IPS-20b (cell line): ENCODE measurements at regions not wholly inside any gene's neighbourhood (a gene's known extent, or its start where the extent isn't known, plus 50 kb on each side); places are given as distances from the start of the nearest gene placed in this dataset.

Source experiments
- H3K27ac ChIP-seq: one replicate; pipeline ENCODE4 v1.5.1; 2013; ENCODE audit warnings: low read length
- H3K27me3 ChIP-seq: 2 replicates; pipeline ENCODE4 v1.6.1; 2013; ENCODE audit warnings: mild to moderate bottlenecking, low read length, inconsistent platforms; ENCODE audit not compliant: insufficient read depth
- H3K36me3 ChIP-seq: 2 replicates; pipeline ENCODE4 v1.6.1; 2013; ENCODE audit warnings: low read depth, mild to moderate bottlenecking, inconsistent platforms, low read length, moderate library complexity; ENCODE audit not compliant: insufficient read depth
- H3K4me1 ChIP-seq: 2 replicates; pipeline ENCODE4 v1.6.1; 2013; ENCODE audit warnings: mild to moderate bottlenecking, control low read depth, inconsistent platforms, low read length, moderate library complexity; ENCODE audit not compliant: insufficient read depth
- H3K4me3 ChIP-seq: 2 replicates; pipeline ENCODE4 v1.5.1; 2013; ENCODE audit warnings: mild to moderate bottlenecking, low read length, inconsistent platforms
- H3K9ac ChIP-seq: 2 replicates; pipeline ENCODE4 v1.6.1; 2013; ENCODE audit warnings: low read depth, mild to moderate bottlenecking, inconsistent platforms, low read length, moderate library complexity
- H3K9me3 ChIP-seq: 2 replicates; pipeline ENCODE4 v1.6.1; 2013; ENCODE audit warnings: mild to moderate bottlenecking, low read depth, low read length, inconsistent platforms; ENCODE audit not compliant: insufficient read depth

GRCh38 chr14:29042551-29042950 is 276.0 kb downstream of the FOXG1 start:
- H3K27me3 ChIP-seq: no peaks in the 10 kb centered on the region
- H3K36me3 ChIP-seq: no peaks in the 10 kb centered on the region
- no peak overlapping the region for H3K9ac ChIP-seq
- H3K4me1 ChIP-seq: peaks cover 5% of the 10 kb centered on the region; the same call in 1 of the 2 replicates
- no peaks in the 10 kb centered on the region for H3K9me3 ChIP-seq
- H3K4me3 ChIP-seq: no peak overlapping the region
- H3K27ac ChIP-seq: no peak overlapping the region

DNA sequence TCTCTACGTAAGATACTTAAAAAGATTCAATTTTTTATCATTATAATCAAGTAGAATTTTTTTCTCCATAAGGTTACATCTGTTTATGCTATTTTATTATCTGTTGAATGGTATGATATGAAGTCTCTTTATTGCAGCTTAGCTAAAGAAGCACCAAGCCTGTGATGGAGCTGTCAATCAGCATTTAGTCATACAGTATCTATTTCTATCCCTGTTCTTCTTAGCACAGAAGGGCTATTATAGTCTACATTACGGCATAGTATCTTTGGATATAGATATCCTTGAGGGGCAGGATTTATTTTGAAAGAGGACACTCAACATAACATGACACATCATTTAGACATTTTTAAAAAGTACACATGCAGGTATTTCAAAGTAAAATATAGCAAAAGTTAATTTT is 277.1 kb downstream of the FOXG1 start:
- H3K4me3 ChIP-seq: no peak overlapping the region
- no peak overlapping the region for H3K9ac ChIP-seq
- H3K27me3 ChIP-seq: no peaks in the 10 kb centered on the region
- H3K9me3 ChIP-seq: no peaks in the 10 kb centered on the region
- no peaks in the 10 kb centered on the region for H3K36me3 ChIP-seq
- H3K27ac ChIP-seq: no peak overlapping the region
- H3K4me1 ChIP-seq: peaks cover 4% of the 10 kb centered on the region; the same call in 1 of the 2 replicates

- Histone ChIP-seq H3K4me3 (no peak overlapping the region), H3K27ac (no peak overlapping the region), H3K36me3 (no peaks in the 10 kb centered on the region), H3K27me3 (no peaks in the 10 kb centered on the region), H3K9me3 (peaks cover 6% of the 10 kb centered on the region; the same call in 1 of the 2 replicates), H3K9ac (no peak overlapping the region), H3K4me1 (no peaks in the 10 kb centered on the region)
Measured at GRCh38 chr14:29045237-29045636, 278.6 kb downstream of the FOXG1 start.

GRCh38 chr14:29054119-29054518 is 287.5 kb downstream of the FOXG1 start:
- Histone ChIP-seq H3K4me1 (no peaks in the 10 kb centered on the region), H3K4me3 (no peak overlapping the region), H3K36me3 (no peaks in the 10 kb centered on the region), H3K27me3 (no peaks in the 10 kb centered on the region), H3K9ac (no peak overlapping the region), H3K9me3 (peaks cover 12% of the 10 kb centered on the region; the same call in 1 of the 2 replicates), H3K27ac (no peak overlapping the region)

DNA sequence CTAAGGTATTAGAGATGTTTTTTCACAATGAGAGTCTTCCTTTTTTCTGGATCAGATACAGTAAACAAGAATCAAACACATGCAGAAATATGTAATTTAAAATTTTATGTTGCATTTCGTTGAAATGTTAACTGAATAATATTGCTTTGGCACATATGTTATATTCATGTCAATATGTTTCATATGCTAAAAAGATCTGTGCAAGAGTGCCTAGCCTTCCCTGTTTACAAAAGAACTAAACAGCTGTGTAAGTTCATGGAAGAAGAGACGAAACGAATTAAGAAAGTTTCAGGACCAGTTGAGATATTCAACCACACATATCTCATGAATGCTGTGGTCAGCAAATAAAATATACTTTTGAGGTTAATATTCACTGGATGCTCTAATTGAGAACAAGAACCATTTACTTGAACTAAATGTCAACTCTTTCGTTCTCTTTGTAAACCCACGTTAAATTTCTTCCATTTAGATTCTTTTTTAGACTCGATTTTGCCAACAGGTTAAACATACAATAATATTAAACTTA is 289.5 kb downstream of the FOXG1 start:
- Histone ChIP-seq H3K9ac (no peak overlapping the region), H3K4me1 (no peaks in the 10 kb centered on the region), H3K9me3 (no peaks in the 10 kb centered on the region), H3K27ac (no peak overlapping the region), H3K27me3 (no peaks in the 10 kb centered on the region), H3K36me3 (no peaks in the 10 kb centered on the region), H3K4me3 (no peak overlapping the region)

GRCh38 chr14:29061702-29062101 is 295.1 kb downstream of the FOXG1 start:
- no peak overlapping the region for H3K27ac ChIP-seq
- no peaks in the 10 kb centered on the region for H3K27me3 ChIP-seq
- H3K9me3 ChIP-seq: no peaks in the 10 kb centered on the region

DNA sequence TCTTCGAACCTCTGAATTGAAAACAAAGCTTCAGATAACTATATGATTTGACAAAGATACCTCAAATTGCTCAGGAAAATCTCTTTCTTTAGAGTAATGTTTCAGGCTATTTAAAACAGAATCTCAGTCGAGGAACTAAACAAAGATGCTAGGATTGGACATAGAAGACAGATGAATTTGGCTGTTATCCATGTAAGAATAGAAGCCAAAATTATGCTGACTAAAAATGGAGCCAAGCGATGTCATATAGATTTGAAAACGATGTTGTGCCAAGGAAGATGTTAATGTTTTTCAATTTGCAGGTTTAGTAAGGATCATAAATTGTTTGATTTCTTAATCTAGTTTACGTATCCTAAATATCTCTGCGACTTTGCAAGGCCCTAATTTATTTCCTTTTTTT is 295.9 kb downstream of the FOXG1 start:
- Histone ChIP-seq H3K9ac (no peak overlapping the region), H3K36me3 (no peaks in the 10 kb centered on the region), H3K9me3 (no peaks in the 10 kb centered on the region), H3K4me3 (no peak overlapping the region), H3K4me1 (no peaks in the 10 kb centered on the region), H3K27ac (no peak overlapping the region), H3K27me3 (no peaks in the 10 kb centered on the region)

More at GRCh38 chr14:29061702-29062101, 295.1 kb downstream of the FOXG1 start:
- H3K9ac ChIP-seq: no peak overlapping the region
- no peaks in the 10 kb centered on the region for H3K4me1 ChIP-seq
- H3K4me3 ChIP-seq: no peak overlapping the region
- no peaks in the 10 kb centered on the region for H3K36me3 ChIP-seq

DNA sequence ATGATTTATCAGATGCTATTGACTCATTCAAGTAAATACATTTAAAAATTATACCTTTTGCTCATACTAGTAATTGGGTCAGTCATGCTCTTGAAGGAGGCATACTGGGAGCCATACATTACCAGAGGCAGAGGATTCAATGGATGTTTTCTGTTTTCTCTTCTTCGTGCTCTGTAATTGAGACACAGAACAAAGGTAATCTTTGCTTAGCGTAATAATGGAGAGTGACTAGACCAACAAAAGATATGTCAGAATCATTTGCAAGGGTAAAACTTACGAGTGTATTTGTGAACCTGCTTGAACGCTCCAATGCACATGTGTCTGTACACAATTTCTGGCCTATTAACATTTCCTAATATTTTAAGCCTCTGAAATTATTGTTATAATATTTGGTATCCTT is 296.4 kb downstream of the FOXG1 start:
- H3K36me3 ChIP-seq: no peaks in the 10 kb centered on the region
- no peak overlapping the region for H3K4me3 ChIP-seq
- no peaks in the 10 kb centered on the region for H3K27me3 ChIP-seq
- no peak overlapping the region for H3K27ac ChIP-seq
- no peak overlapping the region for H3K9ac ChIP-seq
- no peaks in the 10 kb centered on the region for H3K4me1 ChIP-seq
- H3K9me3 ChIP-seq: no peaks in the 10 kb centered on the region

DNA sequence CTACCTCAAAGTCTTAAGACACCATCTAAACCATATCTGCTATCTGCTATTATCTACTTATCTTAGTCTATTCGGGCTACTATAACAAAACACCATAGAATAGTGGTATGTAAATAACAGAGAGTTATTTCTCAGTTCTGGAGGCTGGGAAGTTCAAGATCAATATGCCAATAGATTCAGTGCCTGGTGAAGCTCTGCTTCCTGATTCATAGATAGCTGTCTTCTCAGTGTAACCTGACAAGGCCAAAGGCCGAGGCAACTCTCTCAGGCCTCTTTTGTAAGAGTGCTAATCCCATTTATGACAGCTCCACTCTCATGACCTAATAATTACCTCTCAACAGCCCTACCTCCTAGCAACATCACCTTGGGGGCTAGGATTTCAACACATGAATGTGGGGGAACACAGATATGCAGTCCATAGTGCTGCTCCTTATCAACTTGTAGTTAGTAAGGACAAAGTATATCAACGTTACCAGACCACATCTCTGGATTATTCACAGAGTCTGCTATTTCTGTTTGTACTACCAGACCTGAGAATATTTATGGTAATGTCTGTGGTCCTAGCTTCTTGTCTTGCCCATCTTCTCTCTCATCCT is 297.8 kb downstream of the FOXG1 start:
- Histone ChIP-seq H3K4me3 (no peak overlapping the region), H3K4me1 (no peaks in the 10 kb centered on the region), H3K27ac (no peak overlapping the region), H3K9me3 (no peaks in the 10 kb centered on the region), H3K9ac (no peak overlapping the region), H3K36me3 (no peaks in the 10 kb centered on the region), H3K27me3 (no peaks in the 10 kb centered on the region)

DNA sequence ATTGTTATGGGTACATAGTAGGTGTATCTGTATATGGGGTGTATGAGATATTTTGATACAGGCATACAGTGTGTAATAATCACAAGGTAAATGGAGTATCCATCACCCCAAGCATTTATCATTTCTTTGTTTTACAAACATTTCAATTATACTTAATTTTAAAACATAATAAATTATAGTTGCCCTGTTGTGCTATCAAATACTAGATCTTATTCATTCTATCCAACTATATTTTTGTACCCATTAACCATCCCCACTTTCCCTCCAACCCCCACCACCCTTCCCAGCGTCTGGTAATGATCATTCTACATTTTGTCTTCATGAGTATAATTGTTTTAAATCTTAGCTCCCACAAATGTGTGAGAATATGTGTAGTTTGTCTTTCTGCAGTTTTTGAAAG is 302.6 kb downstream of the FOXG1 start:
- Histone ChIP-seq H3K27ac (no peak overlapping the region), H3K27me3 (no peaks in the 10 kb centered on the region), H3K9me3 (no peaks in the 10 kb centered on the region), H3K4me3 (no peak overlapping the region), H3K9ac (no peak overlapping the region), H3K4me1 (no peaks in the 10 kb centered on the region), H3K36me3 (no peaks in the 10 kb centered on the region)

DNA sequence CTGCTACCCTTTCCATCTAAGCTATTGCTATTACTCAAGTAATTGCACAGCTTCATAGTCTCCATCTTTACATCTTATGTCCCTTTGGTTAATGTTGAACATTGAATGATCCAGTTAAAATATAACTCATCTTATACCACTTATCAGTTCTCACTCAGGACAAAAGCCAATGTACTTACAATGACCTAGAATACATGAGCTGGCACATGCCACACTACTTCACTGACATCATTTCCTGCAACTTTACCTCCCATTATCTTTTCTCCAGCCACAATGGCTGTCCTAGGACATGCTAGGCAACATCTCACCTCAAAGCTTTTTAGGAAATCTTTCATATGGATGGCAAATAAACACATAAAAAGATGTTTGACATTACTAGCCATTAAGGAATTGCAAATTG is 309.2 kb downstream of the FOXG1 start:
- Histone ChIP-seq H3K36me3 (no peaks in the 10 kb centered on the region), H3K4me3 (no peak overlapping the region), H3K9me3 (no peaks in the 10 kb centered on the region), H3K9ac (no peak overlapping the region), H3K27me3 (no peaks in the 10 kb centered on the region), H3K4me1 (no peaks in the 10 kb centered on the region), H3K27ac (no peak overlapping the region)

GRCh38 chr14:29077916-29078315 is 311.3 kb downstream of the FOXG1 start:
- Histone ChIP-seq H3K27me3 (no peaks in the 10 kb centered on the region), H3K4me1 (no peaks in the 10 kb centered on the region), H3K27ac (no peak overlapping the region), H3K4me3 (no peak overlapping the region), H3K36me3 (no peaks in the 10 kb centered on the region), H3K9ac (no peak overlapping the region), H3K9me3 (no peaks in the 10 kb centered on the region)
